ENCODE measurements at regions not wholly inside any gene's neighbourhood (a gene's known extent, or its start where the extent isn't known, plus 50 kb on each side); places are given as distances from the start of the nearest gene placed in this dataset.
A peak's percentile ranks its signal among the peaks of the same experiment; 100 is the strongest.

DNA sequence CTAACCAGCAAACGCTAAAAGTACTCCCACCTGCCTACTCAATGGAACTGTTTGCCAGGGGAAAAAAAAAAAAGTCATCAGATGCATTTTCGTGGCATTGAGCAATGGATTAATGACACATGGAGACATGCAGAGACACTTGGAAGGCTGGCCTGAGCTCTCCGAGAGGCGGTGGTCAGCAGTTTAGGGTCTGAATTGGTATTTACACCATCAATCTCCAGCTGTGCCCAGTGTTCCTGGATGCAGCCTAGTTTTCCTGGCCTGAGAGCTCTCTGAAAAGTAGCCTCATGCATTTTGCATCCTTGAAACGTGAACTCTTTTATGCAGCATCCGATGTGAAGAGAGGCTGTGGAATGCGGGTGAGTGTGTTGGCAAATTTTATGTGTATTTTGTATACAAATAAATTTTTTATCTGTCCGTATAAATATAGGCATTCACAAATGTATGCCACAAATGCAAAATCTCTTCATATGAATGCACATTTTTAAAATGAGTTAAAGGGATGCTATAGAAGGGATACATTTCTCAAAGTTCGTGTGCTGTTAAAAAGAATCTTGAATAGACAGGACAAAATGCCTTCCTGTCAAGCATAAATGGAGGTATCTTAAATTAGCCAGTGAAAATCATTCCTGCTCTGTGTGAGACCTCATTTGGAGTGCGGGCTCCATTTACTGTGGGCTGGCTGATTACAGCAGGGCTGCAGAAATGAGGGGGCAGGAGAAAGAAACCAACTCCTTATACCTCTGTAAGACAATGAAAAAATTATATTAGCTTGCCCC lies 137.7 kb upstream of the PFKP start:
- WGBS, 2 donors (ENCODE audit: low coverage in 1 of 2): 61 to 65% methylated on average over 7 to 10 of the region's 10 CpGs
- Histone ChIP-seq H3K4me3 (no peak overlapping the region), H3K27me3 (peaks cover 17% of the 10 kb centered on the region), H3K36me3 (no peaks in the 10 kb centered on the region), H3K27ac (no peak overlapping the region), H3K9me3 (no peaks in the 10 kb centered on the region), H3K4me1 (no peaks in the 10 kb centered on the region)
- ATAC-seq: no peak
- TF ChIP-seq POLR2AphosphoS5 (IDR thresholded peaks at IDR 0.05): no peak
- no peak for TF ChIP-seq POLR2A (IDR thresholded peaks at IDR 0.05)
- TF ChIP-seq, protein P1, sequence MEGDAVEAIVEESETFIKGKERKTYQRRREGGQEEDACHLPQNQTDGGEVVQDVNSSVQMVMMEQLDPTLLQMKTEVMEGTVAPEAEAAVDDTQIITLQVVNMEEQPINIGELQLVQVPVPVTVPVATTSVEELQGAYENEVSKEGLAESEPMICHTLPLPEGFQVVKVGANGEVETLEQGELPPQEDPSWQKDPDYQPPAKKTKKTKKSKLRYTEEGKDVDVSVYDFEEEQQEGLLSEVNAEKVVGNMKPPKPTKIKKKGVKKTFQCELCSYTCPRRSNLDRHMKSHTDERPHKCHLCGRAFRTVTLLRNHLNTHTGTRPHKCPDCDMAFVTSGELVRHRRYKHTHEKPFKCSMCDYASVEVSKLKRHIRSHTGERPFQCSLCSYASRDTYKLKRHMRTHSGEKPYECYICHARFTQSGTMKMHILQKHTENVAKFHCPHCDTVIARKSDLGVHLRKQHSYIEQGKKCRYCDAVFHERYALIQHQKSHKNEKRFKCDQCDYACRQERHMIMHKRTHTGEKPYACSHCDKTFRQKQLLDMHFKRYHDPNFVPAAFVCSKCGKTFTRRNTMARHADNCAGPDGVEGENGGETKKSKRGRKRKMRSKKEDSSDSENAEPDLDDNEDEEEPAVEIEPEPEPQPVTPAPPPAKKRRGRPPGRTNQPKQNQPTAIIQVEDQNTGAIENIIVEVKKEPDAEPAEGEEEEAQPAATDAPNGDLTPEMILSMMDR (IDR thresholded peaks at IDR 0.05): no peak
- no peak for TF ChIP-seq EP300 (IDR thresholded peaks at IDR 0.05)

DNA sequence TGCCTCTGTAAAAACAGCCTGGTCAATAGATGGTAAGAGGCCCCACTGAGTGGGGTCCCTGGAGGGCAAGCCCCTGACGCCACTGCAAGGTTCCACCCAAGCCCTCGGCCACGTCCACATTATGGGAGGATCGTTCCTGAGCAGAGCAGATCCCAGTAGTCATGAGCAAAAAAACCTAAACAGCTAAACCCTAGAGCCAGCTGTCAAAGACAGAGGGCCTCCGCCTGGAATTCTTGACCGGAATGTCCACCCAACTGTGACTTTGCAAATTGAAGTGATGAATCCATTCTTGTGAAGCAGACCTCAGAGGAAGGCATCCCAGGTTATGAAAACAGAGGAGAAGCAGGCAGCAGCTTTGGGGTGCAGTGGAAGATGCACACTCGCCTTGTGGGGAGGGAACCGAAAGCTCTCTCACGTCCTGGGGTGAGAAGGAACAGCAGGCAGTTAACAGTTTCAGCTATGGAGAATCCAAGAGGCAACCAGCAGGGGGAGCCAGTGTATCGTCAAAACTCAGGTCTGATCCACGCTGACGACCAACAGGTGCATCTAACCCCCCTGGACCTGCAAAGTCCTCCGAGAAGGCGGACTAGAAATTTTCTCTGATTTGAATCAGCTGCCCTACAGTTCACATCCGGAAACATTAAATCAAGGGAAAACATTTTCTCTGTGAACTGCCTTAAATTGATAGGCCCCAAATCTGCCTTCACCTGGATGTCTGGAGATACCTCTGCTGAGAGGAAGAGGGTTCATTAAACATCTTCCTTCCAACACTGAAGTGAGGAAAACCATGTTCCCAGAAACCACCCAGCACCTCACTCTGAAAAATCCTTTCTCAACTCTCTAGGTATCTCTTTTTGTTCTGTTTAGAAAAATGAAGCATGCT lies 139.1 kb upstream of the PFKP start:
- no peaks in the 10 kb centered on the region for H3K36me3 ChIP-seq

DNA sequence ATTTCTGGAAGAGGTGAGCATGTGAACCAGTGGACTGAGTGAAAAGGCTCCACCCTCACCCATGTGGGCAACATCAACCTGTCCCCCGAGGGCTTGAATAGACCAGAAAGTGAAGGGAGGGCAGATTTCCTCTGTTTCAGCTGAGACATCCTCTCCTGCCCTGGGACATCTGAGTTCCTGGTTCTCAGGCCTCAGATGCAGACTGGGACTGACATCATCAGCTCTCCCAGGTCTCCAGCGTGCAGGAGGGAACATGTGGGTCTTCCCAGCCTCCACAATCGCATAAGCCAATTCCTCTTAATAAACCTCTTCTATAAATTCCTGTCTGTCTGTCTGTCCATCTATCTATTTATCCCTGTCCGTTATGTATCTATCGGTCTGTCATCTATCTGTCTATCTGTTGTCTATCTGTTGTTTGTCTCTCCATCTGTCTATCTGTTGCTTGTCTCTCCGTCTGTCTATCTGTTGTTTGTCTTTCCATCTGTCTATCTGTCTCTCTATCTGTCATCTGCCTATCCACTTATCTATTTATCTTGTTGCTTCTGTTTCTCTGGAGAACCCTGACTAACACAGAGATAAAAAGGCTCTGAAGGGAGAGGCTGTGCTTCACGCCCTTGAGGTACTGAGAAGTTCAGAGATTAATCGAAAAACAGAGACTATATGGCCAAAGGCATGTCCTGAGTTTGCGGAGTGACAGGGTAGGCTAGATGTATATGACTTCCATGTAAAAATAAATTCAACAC lies 140.3 kb upstream of the PFKP start:
- no peak for ATAC-seq
- WGBS, 2 donors (ENCODE audit: low coverage in 1 of 2): 83 to 85% methylated on average over 5 of the region's 9 CpGs
- Histone ChIP-seq H3K4me1 (no peaks in the 10 kb centered on the region), H3K27ac (no peak overlapping the region), H3K36me3 (no peaks in the 10 kb centered on the region), H3K27me3 (peaks cover 15% of the 10 kb centered on the region), H3K4me3 (no peak overlapping the region), H3K9me3 (no peaks in the 10 kb centered on the region)
- TF ChIP-seq, protein P1 (IDR thresholded peaks at IDR 0.05): no peak

More for the DNA sequence above, 139.1 kb upstream of the PFKP start:
- TF ChIP-seq, protein P1 (IDR thresholded peaks at IDR 0.05): peak; percentile 42 to 80 (median 71)
- no peak for TF ChIP-seq EP300 (IDR thresholded peaks at IDR 0.05)
- TF ChIP-seq POLR2AphosphoS5 (IDR thresholded peaks at IDR 0.05): no peak
- no peak for TF ChIP-seq POLR2A (IDR thresholded peaks at IDR 0.05)
- whole genome bisulfite sequencing, 2 donors (ENCODE audit: low coverage in 1 of 2): 0 to 16% methylated on average over 1 to 9 of the region's 15 CpGs
- H3K4me1 ChIP-seq: no peaks in the 10 kb centered on the region
- H3K27ac ChIP-seq: no peak overlapping the region
- no peaks in the 10 kb centered on the region for H3K9me3 ChIP-seq
- H3K27me3 ChIP-seq: peaks cover 12% of the 10 kb centered on the region
- peak; percentile 57 for ATAC-seq
- no peak overlapping the region for H3K4me3 ChIP-seq

DNA sequence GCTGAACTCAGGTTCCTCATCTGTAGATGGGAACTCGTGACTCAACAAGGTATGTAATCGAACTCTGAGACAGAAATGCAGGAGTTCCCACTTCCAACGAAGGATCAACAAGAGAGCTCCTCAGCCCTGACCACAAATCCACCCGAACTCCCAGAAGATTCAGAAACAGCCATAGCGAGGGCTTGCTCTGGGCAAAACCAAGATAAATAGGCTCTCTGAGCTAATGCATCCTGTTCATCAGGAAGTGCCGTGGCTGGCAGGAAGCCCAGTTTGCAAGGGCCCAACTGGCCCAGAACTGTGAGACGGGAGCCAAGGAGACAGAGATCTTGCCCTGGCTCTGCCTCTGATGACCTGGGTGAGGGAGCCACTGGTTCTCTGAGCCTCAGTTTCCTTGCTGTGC lies 141.7 kb upstream of the PFKP start:
- Histone ChIP-seq H3K27me3 (peaks cover 15% of the 10 kb centered on the region), H3K36me3 (no peaks in the 10 kb centered on the region), H3K27ac (no peak overlapping the region), H3K4me1 (no peaks in the 10 kb centered on the region), H3K9me3 (no peaks in the 10 kb centered on the region), H3K4me3 (no peak overlapping the region)
- 53% methylated on average over 3 of the region's 7 CpGs; no CpG with 5 or more reads in 1 of the 2 donors for WGBS, 2 donors (ENCODE audit: low coverage in 1 of 2)
- peak; percentile 19 for ATAC-seq
- TF ChIP-seq POLR2A (IDR thresholded peaks at IDR 0.05) (no peak), EP300 (IDR thresholded peaks at IDR 0.05) (no peak), POLR2AphosphoS5 (IDR thresholded peaks at IDR 0.05) (no peak)
- TF ChIP-seq, protein P1 (IDR thresholded peaks at IDR 0.05): no peak
